H1 (cell line): ENCODE measurements at regions not wholly inside any gene's neighbourhood (a gene's known extent, or its start where the extent isn't known, plus 50 kb on each side); places are given as distances from the start of the nearest gene placed in this dataset.

Experiments
- CEBPB ChIP-seq: IDR thresholded peaks from 2 replicates; pipeline ENCODE4 v1.6.1; 2012; ENCODE audit warnings: low read depth, low read length
- E2F6 ChIP-seq: IDR thresholded peaks from 2 replicates; pipeline ENCODE4 v1.6.1; 2012; ENCODE audit warnings: inconsistent platforms
- FOSL1 ChIP-seq: IDR thresholded peaks from 2 replicates; pipeline ENCODE4 v1.6.1; 2011; ENCODE audit warnings: mild to moderate bottlenecking, low read depth, low read length, moderate library complexity; ENCODE audit not compliant: insufficient read depth
- POLR2A ChIP-seq, 2 experiments: IDR thresholded peaks; 1 replicate in 1 of 2; 2 replicates in 1 of 2; pipeline ENCODE4 v1.6.1; 2011; ENCODE audit warnings: low read depth in 2 of 2, low read length in 2 of 2, mild to moderate bottlenecking in 2 of 2; ENCODE audit errors: control extremely low read depth in 1 of 2
- SP2 ChIP-seq: IDR thresholded peaks from 2 replicates; pipeline ENCODE4 v1.6.1; 2012; ENCODE audit warnings: mild to moderate bottlenecking, low read length, inconsistent platforms
- YY1 ChIP-seq: IDR thresholded peaks from 2 replicates; pipeline ENCODE4 v1.6.1; 2011; ENCODE audit warnings: low read depth, mild to moderate bottlenecking, low read length
- ZNF274 ChIP-seq: IDR thresholded peaks from 2 replicates; pipeline ENCODE4 v1.7.0; 2012; ENCODE audit warnings: low read length, borderline replicate concordance; ENCODE audit errors: extremely low read depth

DNA sequence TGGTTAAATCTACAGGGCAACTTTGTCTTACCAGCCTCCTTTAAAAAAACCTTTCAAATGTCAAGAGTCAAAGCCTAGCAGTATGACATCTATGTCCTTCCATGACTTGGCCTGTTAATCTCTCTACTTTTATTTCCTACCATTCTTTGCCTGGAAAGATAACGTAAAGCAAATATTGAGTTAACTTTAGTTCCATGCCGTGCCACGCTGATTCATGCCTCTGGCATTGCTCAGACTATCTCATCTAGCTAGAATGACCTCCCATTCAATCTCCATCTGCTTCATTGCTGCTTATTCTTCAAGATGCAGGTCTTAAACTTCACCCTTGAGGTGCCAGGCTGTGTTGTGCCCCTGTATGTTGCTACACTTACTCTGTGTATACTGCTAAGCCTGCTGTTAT lies 729.8 kb downstream of the EFNA5 start:
- no peak for TF ChIP-seq YY1
- TF ChIP-seq ZNF274 = no peak
- TF ChIP-seq POLR2A (IDR thresholded peaks at IDR 0.05; ENCODE audit: control extremely low read depth in 1 of 2, low read depth in 2 of 2, low read length in 2 of 2) = no peak
- no peak for TF ChIP-seq CEBPB
- no peak for TF ChIP-seq E2F6
- no peak for TF ChIP-seq FOSL1
- no peak for TF ChIP-seq SP2
